K562 (cell line): ENCODE measurements at regions not wholly inside any gene's neighbourhood (a gene's known extent, or its start where the extent isn't known, plus 50 kb on each side); places are given as distances from the start of the nearest gene placed in this dataset.

Experiments
- ATAC-seq: fragments of 200-7000 bp; cut with Tn5 transposase; 3 replicates; pipeline ENCODE4 v1.9.1; 2020; ENCODE audit warnings: moderate library complexity
- BruUV-seq: library from RNA; stranded (reverse); fragments of 400-500 nt; replicated peaks from 2 replicates; lab custom pipeline; 2021; lab: Mats Ljungman, UMichigan
- CTCF ChIA-PET: fragments of 300-600 bp; formaldehyde crosslinking; extraction: SDS; loops from one replicate; lab custom pipeline; 2021; ENCODE audit warnings: low intra/inter-chr PET ratio; lab: Yijun Ruan, JAX
- POLR2A ChIA-PET: fragments of 300-600, 350-650 bp; sonication (Branson Sonifier 250); formaldehyde crosslinking; extraction: SDS; loops from one replicate; lab custom pipeline; 2021; ENCODE audit warnings: antibody characterized with exemption, inconsistent platforms; lab: Yijun Ruan, JAX
- DNase-seq, 4 experiments: peaks; one replicate each; pipeline versions ENCODE4 v3.0.0 to v3.0.0-alpha.2; 2011 to 2018; ENCODE audit warnings: low spot score in 3 of 4, mixed read lengths in 3 of 4; ENCODE audit errors: extremely low read depth in 1 of 4
- FAIRE-seq: peaks from 2 replicates; lab custom pipeline; 2011; peaks lifted over from hg19 to GRCh38; lab: Jason Lieb, UNC
- H2AFZ ChIP-seq: 2 replicates; pipeline ENCODE4 v1.6.0; 2011; ENCODE audit warnings: low read depth, low read length, control low read depth, inconsistent platforms
- H3K27ac ChIP-seq: fragments of 200-600 bp; 3 replicates; pipeline ENCODE4 v1.8.0; 2011; ENCODE audit warnings: low read depth, mild to moderate bottlenecking, control low read depth, inconsistent platforms, low read length, moderate library complexity, mixed read lengths; ENCODE audit errors: extremely low read depth
- H3K27me3 ChIP-seq, 2 experiments: fragments of 300-600 bp in 1 of 2; 2 replicates in 1 of 2; 3 replicates in 1 of 2; pipeline versions ENCODE4 v1.6.0 to v1.8.0; 2011; ENCODE audit warnings: inconsistent platforms in 2 of 2, low read length in 2 of 2, mild to moderate bottlenecking in 1 of 2, mixed read lengths in 1 of 2, moderate library complexity in 1 of 2; ENCODE audit not compliant: control insufficient read depth in 2 of 2, insufficient read depth in 2 of 2
- H3K36me3 ChIP-seq: fragments of 300-600 bp; 3 replicates; pipeline ENCODE4 v1.8.0; 2011; ENCODE audit warnings: mild to moderate bottlenecking, low read length, inconsistent platforms; ENCODE audit not compliant: control insufficient read depth, insufficient read depth
- H3K4me1 ChIP-seq, 2 experiments: fragments of 200-600 bp in 1 of 2; replicated peaks in 1 of 2; 2 replicates in 1 of 2; 3 replicates in 1 of 2; pipeline versions ENCODE4 v1.5.1 to v1.8.0; 2011; ENCODE audit warnings: inconsistent platforms in 2 of 2, low read length in 2 of 2, mild to moderate bottlenecking in 1 of 2, mixed read lengths in 1 of 2, moderate library complexity in 1 of 2; ENCODE audit not compliant: control insufficient read depth in 2 of 2, insufficient read depth in 2 of 2
- H3K4me2 ChIP-seq: 2 replicates; pipeline ENCODE4 v1.6.1; 2011; ENCODE audit warnings: low read length, control low read depth, inconsistent platforms, mixed read lengths; ENCODE audit not compliant: insufficient read depth
- H3K4me3 ChIP-seq: fragments of 200-600 bp; sonication (generic), shearing (Covaris generic); 2 replicates; pipeline ENCODE4 v1.5.1; 2016; ENCODE audit warnings: control low read depth, inconsistent platforms
- H3K79me2 ChIP-seq: fragments of 200-600 bp; 3 replicates; pipeline ENCODE4 v1.8.0; 2011; ENCODE audit warnings: low read length, inconsistent platforms; ENCODE audit not compliant: control insufficient read depth, insufficient read depth
- H3K9ac ChIP-seq, 2 experiments: 2 replicates each; pipeline versions ENCODE4 v1.6.0 to v1.6.1; 2011; ENCODE audit warnings: low read depth in 2 of 2, low read length in 2 of 2, control low read depth in 1 of 2, inconsistent platforms in 1 of 2, mild to moderate bottlenecking in 1 of 2, mixed read lengths in 1 of 2; ENCODE audit not compliant: insufficient read depth in 1 of 2
- H3K9me1 ChIP-seq: one replicate; pipeline ENCODE4 v1.6.0; 2011; ENCODE audit warnings: inconsistent platforms, mild to moderate bottlenecking, low read length, moderate library complexity; ENCODE audit not compliant: control insufficient read depth, insufficient read depth
- H3K9me3 ChIP-seq: replicated peaks from 2 replicates; pipeline ENCODE4 v1.5.1; 2011; ENCODE audit warnings: low read depth, low read length, inconsistent platforms; ENCODE audit not compliant: control insufficient read depth, insufficient read depth
- H4K20me1 ChIP-seq: replicated peaks from 2 replicates; pipeline ENCODE4 v1.6.1; 2011; ENCODE audit warnings: low read length, inconsistent platforms, mixed read lengths; ENCODE audit not compliant: control insufficient read depth, insufficient read depth
- FOXK2 ChIP-seq, 2 experiments: fragments of 450-650 bp; IDR thresholded peaks in 1 of 2; conservative IDR thresholded peaks in 1 of 2; 2 replicates each; pipeline ENCODE4 v1.6.1; 2016; ENCODE audit warnings: low read depth in 2 of 2, mild to moderate bottlenecking in 1 of 2
- GTF2E2 ChIP-seq: fragments of 200-800 bp; sonication (Bioruptor generic); IDR thresholded peaks from 2 replicates; pipeline ENCODE4 v1.6.1; 2016; ENCODE audit warnings: missing genetic modification characterization, missing compliant biosample characterization
- U2AF2 ChIP-seq: fragments of 200-400 bp; formaldehyde crosslinking; optimal IDR thresholded peaks from 2 replicates; pipeline ENCODE3; 2017; ENCODE audit warnings: low read depth, mild to moderate bottlenecking, low read length
- USF2 ChIP-seq: sonication (generic); formaldehyde crosslinking; IDR thresholded peaks from 2 replicates; pipeline ENCODE4 v1.5.0; 2020; ENCODE audit warnings: missing genetic modification reagents
- in situ Hi-C: fragments of 300-500 bp; cut with MboI; formaldehyde crosslinking; loops from 4 replicates; pipeline ENCODE4 v1.15.0; 2018; ENCODE audit warnings: inconsistent platforms, mixed read lengths
- intact Hi-C: fragments of 100-400 bp; cut with micrococcal nuclease; formaldehyde crosslinking; loops from 2 replicates; pipeline ENCODE4 v1.14.2; 2022

DNA sequence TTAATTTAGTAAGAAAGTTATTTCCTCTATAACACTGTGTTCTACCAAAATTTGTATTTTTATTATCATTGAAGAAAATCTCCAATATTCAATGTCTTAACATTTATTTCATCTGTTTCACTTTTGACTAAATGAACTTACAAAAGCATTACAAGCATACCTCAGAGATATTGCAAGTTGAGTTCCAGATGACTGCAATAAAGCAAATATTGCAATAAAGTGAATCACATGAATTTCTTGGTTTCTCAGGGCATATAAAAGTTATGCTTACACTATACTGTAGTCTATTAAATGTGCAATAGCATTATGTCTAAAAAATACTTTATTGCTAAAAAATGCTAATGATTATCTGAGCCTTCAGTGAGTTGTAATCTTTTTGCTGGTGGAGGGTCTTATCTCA, 78.3 kb downstream of the TTC32 start:
- no peak for TF ChIP-seq U2AF2
- TF ChIP-seq GTF2E2 (tag): no peak
- no peak for TF ChIP-seq FOXK2 (conservative IDR thresholded peaks at IDR 0.05 in 1 of 2, IDR thresholded peaks at IDR 0.05 in 1 of 2; ENCODE audit: low read depth in 2 of 2)
- no peak for TF ChIP-seq USF2 (CRISPR knock-in tag)
- no peak overlapping the region for H3K27ac ChIP-seq
- H4K20me1 ChIP-seq: no peaks in the 10 kb centered on the region
- no peak for FAIRE-seq
- H3K4me2 ChIP-seq: no peak overlapping the region
- no peaks in the 10 kb centered on the region for H3K9me3 ChIP-seq
- no peak overlapping the region for H2AFZ ChIP-seq
- intact Hi-C loops (no loop called here), in situ Hi-C loops (no loop called here)
- H3K4me1 ChIP-seq: no peaks in the 10 kb centered on the region
- H3K27me3 ChIP-seq: peaks cover 0 to 11% of the 10 kb centered on the region in 2 experiments; a peak in 2 of 5 replicates
- H3K9ac ChIP-seq: no peak overlapping the region
- no peak for DNase-seq
- no peaks in the 10 kb centered on the region for H3K9me1 ChIP-seq
- no peak for ATAC-seq
- H3K79me2 ChIP-seq: no peaks in the 10 kb centered on the region
- BruUV-seq: no TSS peak
- CTCF ChIA-PET: no interaction called here
- POLR2A ChIA-PET: no interaction called here
- no peaks in the 10 kb centered on the region for H3K36me3 ChIP-seq
- H3K4me3 ChIP-seq: no peak overlapping the region
